Fibroblast of lung (primary cell): ENCODE measurements at regions not wholly inside any gene's neighbourhood (a gene's known extent, or its start where the extent isn't known, plus 50 kb on each side); places are given as distances from the start of the nearest gene placed in this dataset.

Experiments used
- CTCF ChIP-seq, 2 donors: IDR thresholded peaks in 1 of 2; conservative IDR thresholded peaks in 1 of 2; 1 replicate in 1 of 2; 2 replicates in 1 of 2; pipeline ENCODE4 v1.5.1; 2011 to 2012; ENCODE audit warnings: low read length in 2 of 2, control low read depth in 1 of 2, inconsistent platforms in 1 of 2, low read depth in 1 of 2, mild to moderate bottlenecking in 1 of 2
- EZH2 ChIP-seq: IDR thresholded peaks from 2 replicates; pipeline ENCODE4 v1.5.1; 2012; ENCODE audit warnings: low read length, control low read depth, mild to moderate bottlenecking; ENCODE audit errors: missing control alignments

- TF ChIP-seq CTCF (conservative IDR thresholded peaks at IDR 0.05 in 1 of 2, IDR thresholded peaks at IDR 0.05 in 1 of 2; ENCODE audit: low read depth in 1 of 2, low read length in 2 of 2) (no peak), EZH2 (no peak)
These were observed 79.1 kb upstream of the GALNT2 start for GRCh38 chr1:229987953-229988352.
